ENCODE measurements at regions not wholly inside any gene's neighbourhood (a gene's known extent, or its start where the extent isn't known, plus 50 kb on each side); places are given as distances from the start of the nearest gene placed in this dataset.

GRCh38 chr6:30409184-30409583 is 64.2 kb downstream of the RPP21 start:
- DNase-seq (no peak), ATAC-seq (no peak)
- Mint-ChIP-seq H3K27ac (no peak overlapping the region), H3K9me3 (peaks cover 17% of the 10 kb centered on the region), H3K4me1 (ENCODE audit: low read depth) (peaks cover 14% of the 10 kb centered on the region), H3K27me3 (peaks cover 56% of the 10 kb centered on the region), H3K36me3 (ENCODE audit: low read depth) (peaks cover 4% of the 10 kb centered on the region), H3K4me3 (no peak overlapping the region)
- intact Hi-C loops (cut with micrococcal nuclease), result no loop called here
- ChIA-PET POLR2A (no interaction called here), CTCF (interaction anchor here (1.1 kb wide), 1 partner anchor 45 kb away, joined by 6 read pairs; no protein-coding TSS in a partner anchor)
- no peak for TF ChIP-seq CTCF (IDR thresholded peaks at IDR 0.05)

GRCh38 chr6:30411515-30412207 is 66.7 kb downstream of the RPP21 start:
- TF ChIP-seq CTCF (IDR thresholded peaks at IDR 0.05), result peak; percentile 79
- peak; percentile 75 for DNase-seq
- peaks cover 17% of the 10 kb centered on the region for H3K9me3 Mint-ChIP-seq
- ChIA-PET CTCF (interaction anchor here (0.6 to 1.8 kb wide), 19 partner anchors 9 to 676 kb away, joined by 3 to 12 read pairs (median 4); no protein-coding TSS in a partner anchor), POLR2A (no interaction called here)
- H3K4me3 Mint-ChIP-seq, result no peak overlapping the region
- H3K36me3 Mint-ChIP-seq (ENCODE audit: low read depth), result peaks cover 4% of the 10 kb centered on the region
- ATAC-seq, result peak; percentile 81
- H3K27me3 Mint-ChIP-seq, result peaks cover 51% of the 10 kb centered on the region
- intact Hi-C loops (cut with micrococcal nuclease), result no loop called here
- H3K27ac Mint-ChIP-seq, result no peak overlapping the region
- H3K4me1 Mint-ChIP-seq (ENCODE audit: low read depth), result peaks cover 6% of the 10 kb centered on the region

- DNase-seq, result no peak
- CTCF ChIA-PET, result interaction anchor here (1.2 kb wide), 1 partner anchor 35 kb away, joined by 3 read pairs; no protein-coding TSS in a partner anchor
These were observed 70.9 kb upstream of the HLA-E start for GRCh38 chr6:30418448-30418847.

GRCh38 chr6:30424549-30424948 is 64.8 kb upstream of the HLA-E start:
- no peak overlapping the region for H3K27ac Mint-ChIP-seq
- CTCF ChIA-PET, result interaction anchor here (0.7 to 3.8 kb wide), 4 partner anchors 13 to 42 kb away, joined by 3 to 17 read pairs (median 3); no protein-coding TSS in a partner anchor
- H3K27me3 Mint-ChIP-seq, result peaks cover 48% of the 10 kb centered on the region

More at GRCh38 chr6:30418448-30418847, 70.9 kb upstream of the HLA-E start:
- intact Hi-C loops (cut with micrococcal nuclease), result no loop called here
- TF ChIP-seq CTCF (IDR thresholded peaks at IDR 0.05), result no peak
- H3K27ac Mint-ChIP-seq, result no peak overlapping the region
- POLR2A ChIA-PET, result no interaction called here
- peaks cover 23% of the 10 kb centered on the region for H3K27me3 Mint-ChIP-seq
- no peak overlapping the region for H3K4me3 Mint-ChIP-seq
- no peaks in the 10 kb centered on the region for H3K36me3 Mint-ChIP-seq (ENCODE audit: low read depth)
- ATAC-seq, result no peak
- no peaks in the 10 kb centered on the region for H3K9me3 Mint-ChIP-seq
- no peaks in the 10 kb centered on the region for H3K4me1 Mint-ChIP-seq (ENCODE audit: low read depth)

More at GRCh38 chr6:30424549-30424948, 64.8 kb upstream of the HLA-E start:
- Mint-ChIP-seq H3K36me3 (ENCODE audit: low read depth) (no peaks in the 10 kb centered on the region), H3K9me3 (no peaks in the 10 kb centered on the region), H3K4me3 (no peak overlapping the region), H3K4me1 (ENCODE audit: low read depth) (no peaks in the 10 kb centered on the region)
- no peak for DNase-seq
- TF ChIP-seq CTCF (IDR thresholded peaks at IDR 0.05), result no peak
- POLR2A ChIA-PET, result no interaction called here
- intact Hi-C loops (cut with micrococcal nuclease), result no loop called here
- ATAC-seq, result no peak

Measured in activated CD8-positive, alpha-beta T cell treated with anti-CD3 and anti-CD28 coated beads for 36 hours (primary cell).